GM23338 (cell line): ENCODE measurements at regions not wholly inside any gene's neighbourhood (a gene's known extent, or its start where the extent isn't known, plus 50 kb on each side); places are given as distances from the start of the nearest gene placed in this dataset.

Experiments used
- CTCF ChIP-seq, 2 experiments: fragments of 200-600 bp in 1 of 2; sonication (generic) in 1 of 2; conservative IDR thresholded peaks; 2 replicates each; pipeline versions ENCODE4 v1.5.1 to v1.6.1; 2016 to 2017; ENCODE audit warnings: antibody characterized with exemption in 2 of 2, low read depth in 2 of 2, mild to moderate bottlenecking in 2 of 2, moderate library complexity in 1 of 2
- EZH2 ChIP-seq: fragments of 200-600 bp; sonication (generic); IDR thresholded peaks from one replicate; pipeline ENCODE4 v1.8.0; 2017; ENCODE audit warnings: antibody characterized with exemption, mild to moderate bottlenecking, low read depth; ENCODE audit not compliant: unreplicated experiment
- TF ChIP-seq, protein P1 (sequence below): IDR thresholded peaks from one replicate; pipeline ENCODE4 v1.6.1; 2018; ENCODE audit warnings: antibody characterized with exemption; ENCODE audit not compliant: unreplicated experiment

GRCh38 chr5:89707891-89708290 lies 701.7 kb downstream of the CETN3 start:
- TF ChIP-seq CTCF (conservative IDR thresholded peaks at IDR 0.05; ENCODE audit: low read depth in 2 of 2) = no peak
- TF ChIP-seq, protein P1, sequence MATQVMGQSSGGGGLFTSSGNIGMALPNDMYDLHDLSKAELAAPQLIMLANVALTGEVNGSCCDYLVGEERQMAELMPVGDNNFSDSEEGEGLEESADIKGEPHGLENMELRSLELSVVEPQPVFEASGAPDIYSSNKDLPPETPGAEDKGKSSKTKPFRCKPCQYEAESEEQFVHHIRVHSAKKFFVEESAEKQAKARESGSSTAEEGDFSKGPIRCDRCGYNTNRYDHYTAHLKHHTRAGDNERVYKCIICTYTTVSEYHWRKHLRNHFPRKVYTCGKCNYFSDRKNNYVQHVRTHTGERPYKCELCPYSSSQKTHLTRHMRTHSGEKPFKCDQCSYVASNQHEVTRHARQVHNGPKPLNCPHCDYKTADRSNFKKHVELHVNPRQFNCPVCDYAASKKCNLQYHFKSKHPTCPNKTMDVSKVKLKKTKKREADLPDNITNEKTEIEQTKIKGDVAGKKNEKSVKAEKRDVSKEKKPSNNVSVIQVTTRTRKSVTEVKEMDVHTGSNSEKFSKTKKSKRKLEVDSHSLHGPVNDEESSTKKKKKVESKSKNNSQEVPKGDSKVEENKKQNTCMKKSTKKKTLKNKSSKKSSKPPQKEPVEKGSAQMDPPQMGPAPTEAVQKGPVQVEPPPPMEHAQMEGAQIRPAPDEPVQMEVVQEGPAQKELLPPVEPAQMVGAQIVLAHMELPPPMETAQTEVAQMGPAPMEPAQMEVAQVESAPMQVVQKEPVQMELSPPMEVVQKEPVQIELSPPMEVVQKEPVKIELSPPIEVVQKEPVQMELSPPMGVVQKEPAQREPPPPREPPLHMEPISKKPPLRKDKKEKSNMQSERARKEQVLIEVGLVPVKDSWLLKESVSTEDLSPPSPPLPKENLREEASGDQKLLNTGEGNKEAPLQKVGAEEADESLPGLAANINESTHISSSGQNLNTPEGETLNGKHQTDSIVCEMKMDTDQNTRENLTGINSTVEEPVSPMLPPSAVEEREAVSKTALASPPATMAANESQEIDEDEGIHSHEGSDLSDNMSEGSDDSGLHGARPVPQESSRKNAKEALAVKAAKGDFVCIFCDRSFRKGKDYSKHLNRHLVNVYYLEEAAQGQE = no peak
- TF ChIP-seq EZH2 = no peak
